Natural killer cell (primary cell): ENCODE measurements at regions not wholly inside any gene's neighbourhood (a gene's known extent, or its start where the extent isn't known, plus 50 kb on each side); places are given as distances from the start of the nearest gene placed in this dataset.

Experiments
- ATAC-seq, 3 donors: fragments of 150-1000 bp in 2 of 3; fragments of 200-7000 bp in 1 of 3; cut with Tn5 transposase; 1 replicate in 1 of 3; 2 replicates in 2 of 3; pipeline ENCODE4 v1.10.0; 2021; ENCODE audit warnings: mild to moderate bottlenecking in 2 of 3, moderate library complexity in 2 of 3
- DNase-seq, 2 donors: peaks; one replicate each; pipeline versions ENCODE4 v3.0.0 to v3.0.0-alpha.2; 2013 to 2021; ENCODE audit warnings: mixed read lengths in 1 of 2
- H3K27ac ChIP-seq: one replicate; pipeline ENCODE4 v1.5.1; 2013; ENCODE audit warnings: mild to moderate bottlenecking, low read length
- H3K27me3 ChIP-seq: one replicate; pipeline ENCODE4 v1.6.1; 2013; ENCODE audit warnings: low read length; ENCODE audit not compliant: control insufficient read depth, insufficient read depth
- H3K36me3 ChIP-seq: one replicate; pipeline ENCODE4 v1.6.1; 2013; ENCODE audit warnings: low read length; ENCODE audit not compliant: control insufficient read depth, insufficient read depth
- H3K4me1 ChIP-seq: one replicate; pipeline ENCODE4 v1.6.1; 2013; ENCODE audit warnings: low read length; ENCODE audit not compliant: control insufficient read depth, insufficient read depth
- H3K4me3 ChIP-seq: one replicate; pipeline ENCODE4 v1.5.1; 2013; ENCODE audit warnings: low read length
- H3K9me3 ChIP-seq: one replicate; pipeline ENCODE4 v1.6.1; 2013; ENCODE audit warnings: low read length; ENCODE audit not compliant: control insufficient read depth, insufficient read depth
- H3K27ac Mint-ChIP-seq, 2 donors: one replicate each; pipeline ENCODE4 v1.8.0; 2022; ENCODE audit warnings: mild to moderate bottlenecking in 2 of 2, mixed read lengths in 2 of 2, moderate library complexity in 1 of 2
- H3K27me3 Mint-ChIP-seq, 2 donors: one replicate each; pipeline ENCODE4 v1.8.0; 2022; ENCODE audit warnings: low read depth in 2 of 2, mixed read lengths in 2 of 2
- H3K36me3 Mint-ChIP-seq: one replicate; pipeline ENCODE4 v1.8.0; 2022; ENCODE audit warnings: mixed read lengths
- H3K4me1 Mint-ChIP-seq, 2 donors: one replicate each; pipeline ENCODE4 v1.8.0; 2022; ENCODE audit warnings: mixed read lengths in 2 of 2
- H3K4me3 Mint-ChIP-seq: one replicate; pipeline ENCODE4 v1.8.0; 2022; ENCODE audit warnings: mild to moderate bottlenecking, moderate library complexity, mixed read lengths
- H3K9me3 Mint-ChIP-seq, 2 donors: one replicate each; pipeline ENCODE4 v1.8.0; 2022; ENCODE audit warnings: mixed read lengths in 2 of 2
- CTCF ChIP-seq: fragments of 200-600 bp; IDR thresholded peaks from one replicate; pipeline ENCODE4 v1.8.0; 2022; ENCODE audit warnings: antibody characterized with exemption
- WGBS: methylation state at CpG from one replicate; pipeline ENCODE4 v1.1.7; 2013; ENCODE audit warnings: missing lambda C conversion rate; ENCODE audit not compliant: insufficient coverage; 5-methylcytosine and 5-hydroxymethylcytosine counted together
- intact Hi-C: fragments of 100-400 bp; cut with micrococcal nuclease; formaldehyde crosslinking; loops from one replicate; pipeline ENCODE4 v1.14.2; 2022

- Mint-ChIP-seq H3K27ac (no peak overlapping the region), H3K9me3 (no peaks in the 10 kb centered on the region), H3K4me1 (no peaks in the 10 kb centered on the region), H3K27me3 (peaks cover 0 to 2% of the 10 kb centered on the region in 2 donors), H3K4me3 (no peak overlapping the region), H3K36me3 (no peaks in the 10 kb centered on the region)
- no peaks in the 10 kb centered on the region for H3K4me1 ChIP-seq
- intact Hi-C loops, result no loop called here
- TF ChIP-seq CTCF, result no peak
- no peak overlapping the region for H3K27ac ChIP-seq
- H3K27me3 ChIP-seq, result no peaks in the 10 kb centered on the region
- H3K4me3 ChIP-seq, result no peak overlapping the region
- no peaks in the 10 kb centered on the region for H3K9me3 ChIP-seq
- DNase-seq (no peak), ATAC-seq (no peak)
- WGBS, result 76% methylated on average over 7 of the region's 7 CpGs
- H3K36me3 ChIP-seq, result no peaks in the 10 kb centered on the region
Observed at GRCh38 chr15:29440541-29440940, 170.9 kb upstream of the NSMCE3 start.

- ATAC-seq (no peak), DNase-seq (no peak)
- intact Hi-C loops, result no loop called here
- Histone ChIP-seq H3K4me3 (no peak overlapping the region), H3K9me3 (no peaks in the 10 kb centered on the region), H3K27me3 (no peaks in the 10 kb centered on the region), H3K4me1 (no peaks in the 10 kb centered on the region), H3K27ac (no peak overlapping the region), H3K36me3 (no peaks in the 10 kb centered on the region)
- Mint-ChIP-seq H3K4me3 (no peak overlapping the region), H3K27me3 (peaks cover 5 to 10% of the 10 kb centered on the region in 2 donors), H3K4me1 (no peaks in the 10 kb centered on the region), H3K27ac (no peak overlapping the region), H3K9me3 (no peaks in the 10 kb centered on the region), H3K36me3 (no peaks in the 10 kb centered on the region)
- WGBS, result 45% methylated on average over 2 of the region's 2 CpGs
- TF ChIP-seq CTCF, result no peak
Observed at GRCh38 chr15:29438703-29439055, 169.1 kb upstream of the NSMCE3 start.

GRCh38 chr15:29437888-29438702 is 168.5 kb upstream of the NSMCE3 start:
- Mint-ChIP-seq H3K4me3 (no peak overlapping the region), H3K36me3 (no peaks in the 10 kb centered on the region), H3K4me1 (no peaks in the 10 kb centered on the region), H3K27ac (no peak overlapping the region), H3K9me3 (no peaks in the 10 kb centered on the region), H3K27me3 (peaks cover 5 to 16% of the 10 kb centered on the region in 2 donors)
- no peaks in the 10 kb centered on the region for H3K4me1 ChIP-seq
- H3K27ac ChIP-seq, result no peak overlapping the region
- no peaks in the 10 kb centered on the region for H3K9me3 ChIP-seq
- no peaks in the 10 kb centered on the region for H3K36me3 ChIP-seq
- intact Hi-C loops, result no loop called here
- DNase-seq (no peak), ATAC-seq (no peak)
- 69% methylated on average over 9 of the region's 9 CpGs for WGBS
- no peak overlapping the region for H3K4me3 ChIP-seq
- no peaks in the 10 kb centered on the region for H3K27me3 ChIP-seq
- no peak for TF ChIP-seq CTCF

- no peaks in the 10 kb centered on the region for H3K4me1 ChIP-seq
- ATAC-seq (no peak), DNase-seq (no peak)
- WGBS, result 95% methylated on average over 4 of the region's 4 CpGs
- H3K36me3 ChIP-seq, result no peaks in the 10 kb centered on the region
- no peak for TF ChIP-seq CTCF
- H3K27ac Mint-ChIP-seq, result no peak overlapping the region
- no peaks in the 10 kb centered on the region for H3K27me3 ChIP-seq
- H3K27me3 Mint-ChIP-seq, result peaks cover 10 to 27% of the 10 kb centered on the region in 2 donors
- no peaks in the 10 kb centered on the region for H3K4me1 Mint-ChIP-seq
- H3K4me3 ChIP-seq, result no peak overlapping the region
- H3K27ac ChIP-seq, result no peak overlapping the region
- intact Hi-C loops, result no loop called here
- no peaks in the 10 kb centered on the region for H3K9me3 Mint-ChIP-seq
- no peak overlapping the region for H3K4me3 Mint-ChIP-seq
- no peaks in the 10 kb centered on the region for H3K9me3 ChIP-seq
- no peaks in the 10 kb centered on the region for H3K36me3 Mint-ChIP-seq
Observed at GRCh38 chr15:29435811-29436210, 166.2 kb upstream of the NSMCE3 start.
